HG03103 (cell line): ENCODE measurements at regions not wholly inside any gene's neighbourhood (a gene's known extent, or its start where the extent isn't known, plus 50 kb on each side); places are given as distances from the start of the nearest gene placed in this dataset.
A peak's percentile ranks its signal among the peaks of the same experiment; 100 is the strongest.

Source experiments
- ATAC-seq: cut with Tn5 transposase; IDR thresholded peaks from one replicate; pipeline ENCODE4 v1.9.1; 2021; ENCODE audit warnings: low read depth; ENCODE audit not compliant: unreplicated experiment

- no peak for ATAC-seq
Measured at GRCh38 chr18:60445341-60445740, 72.8 kb upstream of the MC4R start.

- no peak for ATAC-seq
Measured at GRCh38 chr18:60446821-60447220, 74.2 kb upstream of the MC4R start.

- ATAC-seq = no peak
Measured at GRCh38 chr18:60448487-60449267, 76.1 kb upstream of the MC4R start.

GRCh38 chr18:60452421-60452820 is 79.8 kb upstream of the MC4R start:
- ATAC-seq = no peak

GRCh38 chr18:60466677-60467076 is 94.1 kb upstream of the MC4R start:
- no peak for ATAC-seq

GRCh38 chr18:60469387-60470100 is 97.0 kb upstream of the MC4R start:
- no peak for ATAC-seq

GRCh38 chr18:60471652-60472051 is 99.1 kb upstream of the MC4R start:
- no peak for ATAC-seq

- no peak for ATAC-seq
Measured at GRCh38 chr18:60485201-60485600, 112.6 kb upstream of the MC4R start.

- ATAC-seq = no peak
Measured at GRCh38 chr18:60493066-60493465, 120.5 kb upstream of the MC4R start.

- ATAC-seq = no peak
Measured at GRCh38 chr18:60499675-60500074, 127.1 kb upstream of the MC4R start.

- ATAC-seq = no peak
Measured at GRCh38 chr18:60500960-60501359, 128.4 kb upstream of the MC4R start.

- ATAC-seq = no peak
Measured at GRCh38 chr18:60502591-60502990, 130.0 kb upstream of the MC4R start.

- ATAC-seq = no peak
Measured at GRCh38 chr18:60503199-60503598, 130.6 kb upstream of the MC4R start.

- ATAC-seq = no peak
Measured at GRCh38 chr18:60506190-60506589, 133.6 kb upstream of the MC4R start.

GRCh38 chr18:60506682-60507081 is 134.1 kb upstream of the MC4R start:
- no peak for ATAC-seq

- ATAC-seq = no peak
Measured at GRCh38 chr18:60508108-60508507, 135.5 kb upstream of the MC4R start.

GRCh38 chr18:60534538-60534937 is 162.0 kb upstream of the MC4R start:
- ATAC-seq = no peak

GRCh38 chr18:60537074-60537473 is 164.5 kb upstream of the MC4R start:
- no peak for ATAC-seq

GRCh38 chr18:60538891-60539290 is 166.3 kb upstream of the MC4R start:
- ATAC-seq = no peak

GRCh38 chr18:60541661-60542060 is 169.1 kb upstream of the MC4R start:
- ATAC-seq = no peak

- no peak for ATAC-seq
Measured at GRCh38 chr18:60543646-60544045, 171.1 kb upstream of the MC4R start.

- peak; percentile 73 for ATAC-seq
Measured at GRCh38 chr18:60549338-60549960, 176.9 kb upstream of the MC4R start.
